GM19043 (cell line): ENCODE measurements at regions not wholly inside any gene's neighbourhood (a gene's known extent, or its start where the extent isn't known, plus 50 kb on each side); places are given as distances from the start of the nearest gene placed in this dataset.
"Not testable (repeated sequence)": the region's sequence is repeated elsewhere in the genome, so short reads cannot be mapped to it uniquely, and the experiment has no call there.

Source experiments
- ATAC-seq: cut with Tn5 transposase; IDR thresholded peaks from one replicate; pipeline ENCODE4 v1.9.1; 2021; ENCODE audit warnings: low read depth; ENCODE audit not compliant: unreplicated experiment

DNA sequence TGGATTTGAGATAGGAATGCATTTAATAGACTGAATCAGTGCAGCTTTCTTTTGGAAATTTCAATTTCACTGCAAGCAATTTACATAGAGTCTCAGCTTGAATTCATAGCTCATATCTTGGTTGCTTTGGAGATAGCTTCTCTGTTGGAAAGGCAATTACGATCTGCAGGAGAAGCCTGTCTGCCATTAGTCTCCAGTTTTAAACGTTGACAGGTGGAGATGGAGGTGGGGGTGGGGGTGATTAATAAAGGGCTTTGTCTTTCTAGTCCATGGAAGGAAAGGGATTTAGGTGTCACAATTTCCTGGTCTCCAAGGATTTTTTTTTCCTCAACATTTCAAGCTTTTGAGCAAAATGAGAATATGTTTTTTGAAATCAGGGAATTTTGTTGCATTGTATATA, 184.7 kb downstream of the CARTPT start:
- ATAC-seq: no peak

DNA sequence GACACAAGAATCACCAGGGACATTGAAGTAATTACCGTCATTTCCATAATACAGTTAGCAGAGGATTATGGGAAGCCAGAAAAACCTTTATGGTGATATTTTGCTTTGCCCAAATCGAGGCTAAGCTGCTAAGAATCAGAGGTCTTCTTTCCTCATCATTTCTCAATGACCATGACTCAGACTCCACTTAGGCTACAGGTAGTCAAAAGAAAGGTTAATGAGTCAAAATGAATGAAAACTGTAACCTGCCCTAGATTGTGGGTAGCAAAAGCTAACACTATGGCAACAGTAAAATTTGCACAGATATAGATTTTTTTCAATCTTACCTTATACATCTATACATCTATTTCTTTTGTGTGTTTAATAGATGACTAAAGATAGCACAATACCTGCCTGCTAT, 185.8 kb downstream of the CARTPT start:
- no peak for ATAC-seq

DNA sequence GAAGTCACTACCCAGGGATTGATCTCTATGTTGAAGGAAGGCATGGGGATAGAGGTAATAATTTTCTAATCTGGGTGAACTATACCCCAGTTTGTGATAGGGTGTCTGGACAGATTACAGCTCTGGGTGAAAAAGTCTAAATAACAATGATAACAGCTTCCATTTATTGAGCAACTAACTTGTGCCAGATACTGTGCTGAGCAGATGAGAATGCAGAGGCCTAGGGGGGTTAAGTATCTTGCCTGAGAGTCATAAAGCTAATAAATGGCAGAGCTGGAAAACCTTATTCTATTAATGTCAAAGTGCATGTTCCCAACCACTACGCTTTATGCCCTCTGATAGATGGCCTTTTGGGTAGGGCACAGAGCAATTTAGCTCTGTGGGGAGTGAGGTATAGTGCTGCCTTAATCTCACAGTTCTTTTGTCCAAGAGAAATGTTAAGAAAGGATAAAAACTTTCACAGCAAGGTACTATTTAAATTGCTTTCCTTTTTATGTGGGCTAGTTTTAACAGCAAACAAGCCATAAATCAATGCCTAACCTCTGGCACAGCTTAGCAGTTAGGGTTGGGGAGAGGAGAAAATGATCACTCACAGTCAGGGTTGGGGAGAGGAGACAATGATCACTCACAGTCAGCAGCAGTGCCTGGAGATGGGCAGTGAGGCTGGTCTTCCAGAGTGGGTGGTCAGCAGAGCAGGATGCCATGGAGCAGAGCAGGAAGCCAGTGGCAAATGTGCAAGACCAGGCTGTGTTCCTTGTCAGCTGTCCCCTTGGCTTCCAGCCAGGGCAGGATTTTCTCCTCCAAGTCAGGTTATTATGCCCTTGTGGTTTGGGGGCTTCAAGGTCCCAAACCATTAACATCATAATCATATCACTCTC, 187.0 kb downstream of the CARTPT start:
- no peak for ATAC-seq

DNA sequence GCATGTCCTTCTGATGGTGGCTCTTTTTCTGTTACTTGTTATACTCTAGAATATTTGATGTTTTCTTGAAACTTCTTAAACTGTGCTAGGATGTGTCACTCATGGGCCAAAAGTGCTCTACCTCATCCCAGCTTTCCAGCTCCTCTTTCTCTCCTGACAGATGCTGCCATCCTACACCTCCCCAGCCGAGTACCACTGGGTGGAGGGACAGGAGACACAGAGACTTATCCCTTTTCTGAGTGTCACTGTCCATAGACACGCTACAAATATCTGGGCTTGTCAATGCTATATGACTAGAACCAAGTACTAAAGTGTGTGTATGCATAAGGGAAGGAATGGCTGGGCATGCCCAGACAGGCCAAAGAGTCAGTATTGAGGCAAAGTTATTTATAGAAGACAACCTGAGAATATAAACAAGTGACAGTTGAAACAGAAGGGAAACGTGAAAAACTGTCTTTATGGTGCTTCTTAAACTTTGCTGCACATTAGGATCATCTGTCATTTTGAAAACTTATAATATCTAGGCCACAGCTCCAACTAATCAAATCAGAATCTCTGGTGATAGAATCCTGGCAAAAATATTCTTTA, 188.0 kb downstream of the CARTPT start:
- ATAC-seq: no peak

DNA sequence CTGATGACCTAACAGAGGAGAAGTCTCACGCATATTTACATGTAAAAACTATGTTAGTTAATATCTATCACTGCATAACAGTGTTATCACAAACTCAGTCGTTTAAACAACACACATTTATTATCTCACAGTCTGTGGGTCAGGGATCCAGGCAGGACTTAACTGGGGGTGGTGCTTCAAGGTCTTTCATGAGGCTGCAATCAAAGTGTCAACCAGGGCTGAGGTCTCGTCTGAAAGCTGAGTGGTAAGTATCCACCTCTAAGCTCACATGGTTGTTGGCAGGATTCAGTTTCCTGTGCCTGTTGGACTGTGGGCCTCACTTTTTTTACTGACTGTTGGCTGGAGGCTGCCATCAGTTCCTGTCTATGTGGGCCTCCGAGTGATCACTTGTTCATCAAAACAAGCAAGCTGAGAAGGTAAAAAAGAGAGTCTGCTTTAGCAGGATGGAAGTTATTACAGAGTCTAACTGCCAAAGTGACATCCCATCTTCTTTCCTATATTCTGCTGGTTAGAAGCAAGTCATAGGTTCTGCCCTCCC, 188.6 kb downstream of the CARTPT start:
- no peak for ATAC-seq

DNA sequence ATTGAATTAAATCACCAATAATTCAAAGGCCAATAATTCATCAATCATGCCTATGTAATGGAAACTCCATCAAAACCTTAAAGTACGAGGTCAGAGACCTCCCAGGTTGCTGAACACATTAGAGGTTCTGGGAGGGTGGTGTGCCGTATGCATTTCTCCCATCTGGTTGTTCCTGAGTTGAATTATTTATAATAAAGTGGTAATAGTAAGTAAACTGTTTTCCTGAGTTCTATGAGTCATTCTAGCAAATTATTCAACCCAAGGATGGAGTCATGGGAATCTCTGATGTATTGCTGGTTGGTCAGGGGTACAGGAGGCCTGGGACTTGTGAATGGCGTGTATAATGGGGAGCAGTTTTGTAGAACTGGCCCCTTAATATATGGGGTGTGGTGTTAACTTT, 191.7 kb downstream of the CARTPT start:
- no peak for ATAC-seq

DNA sequence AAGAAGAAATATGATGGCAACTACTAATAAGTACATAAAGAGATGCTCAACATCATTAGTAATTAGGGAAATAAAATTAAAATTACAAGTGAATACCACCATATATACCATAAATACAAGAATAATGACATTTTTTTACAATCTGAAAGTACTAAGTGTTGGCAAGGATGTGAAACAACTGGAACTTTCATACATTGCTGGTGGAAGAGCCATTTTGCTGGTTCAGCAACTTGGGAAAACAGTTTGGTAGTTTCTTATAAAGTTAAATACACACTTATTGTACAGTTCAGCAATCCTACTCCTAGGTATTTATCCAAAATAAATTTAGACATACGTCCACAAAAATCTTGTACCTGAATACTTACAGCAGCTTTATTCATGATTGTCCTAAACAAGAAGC, 192.9 kb downstream of the CARTPT start:
- no peak for ATAC-seq

DNA sequence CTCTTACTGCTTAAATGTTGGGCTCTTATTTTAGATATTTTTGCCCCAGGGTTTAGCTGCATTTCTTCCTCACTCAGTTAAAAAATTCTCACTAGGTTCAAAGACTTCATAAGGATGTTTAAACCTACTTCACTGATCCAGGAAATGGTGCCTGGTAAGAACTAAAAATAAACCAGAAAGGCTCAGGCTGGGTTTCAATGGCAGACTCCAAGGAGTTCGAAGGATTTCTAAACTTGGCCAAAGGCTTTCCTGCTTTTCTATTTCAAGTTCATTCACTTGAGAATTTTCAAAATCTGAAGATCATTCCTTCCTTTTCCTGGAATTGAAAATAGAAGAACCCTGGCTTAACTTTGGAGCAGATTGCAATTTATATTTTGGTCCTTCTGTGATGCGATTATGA, 193.0 kb upstream of the MAP1B start:
- no peak for ATAC-seq

DNA sequence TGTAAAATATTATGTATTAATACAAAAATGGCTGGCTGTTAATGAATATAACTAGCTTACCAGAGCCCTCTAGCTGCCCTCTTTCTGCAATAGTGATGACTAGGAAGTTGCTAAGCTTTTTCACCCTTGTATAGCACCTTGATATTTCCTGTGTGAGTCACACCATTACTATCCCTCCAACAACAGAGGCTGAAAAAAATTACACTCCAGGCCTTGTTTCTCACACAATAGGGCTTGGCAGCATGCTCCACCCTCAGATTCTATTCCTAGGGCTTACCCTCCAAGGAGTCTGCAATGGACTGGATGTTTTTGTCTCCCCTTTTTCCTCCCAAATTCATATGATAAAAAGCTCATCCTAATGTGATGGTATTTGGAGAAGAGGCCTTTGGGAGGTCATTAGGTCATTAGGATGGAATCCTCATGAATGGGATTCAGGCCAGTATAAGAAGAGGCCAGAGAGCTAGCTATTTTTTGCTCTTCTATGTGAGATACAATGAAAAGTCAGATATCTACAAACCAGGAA, 184.6 kb upstream of the MAP1B start:
- ATAC-seq: no peak

DNA sequence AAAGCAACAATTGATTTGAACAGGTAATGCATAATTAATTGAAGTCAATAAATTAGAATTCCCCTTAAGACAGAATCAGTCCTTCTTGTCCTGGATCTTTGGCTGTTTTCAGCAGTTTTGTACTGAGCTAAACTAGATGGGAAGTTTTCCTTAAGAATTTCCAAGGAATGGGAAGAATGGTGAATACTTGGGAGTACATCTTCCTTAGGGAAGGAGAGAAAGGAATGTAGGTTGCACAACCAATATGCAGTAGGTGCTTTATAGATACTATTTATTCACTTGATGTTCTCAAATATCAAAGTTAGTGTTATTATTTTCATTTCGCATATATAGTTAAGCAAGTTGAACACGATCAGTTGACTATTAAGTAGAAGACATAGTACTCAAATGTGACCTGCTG, 183.5 kb upstream of the MAP1B start:
- no peak for ATAC-seq

DNA sequence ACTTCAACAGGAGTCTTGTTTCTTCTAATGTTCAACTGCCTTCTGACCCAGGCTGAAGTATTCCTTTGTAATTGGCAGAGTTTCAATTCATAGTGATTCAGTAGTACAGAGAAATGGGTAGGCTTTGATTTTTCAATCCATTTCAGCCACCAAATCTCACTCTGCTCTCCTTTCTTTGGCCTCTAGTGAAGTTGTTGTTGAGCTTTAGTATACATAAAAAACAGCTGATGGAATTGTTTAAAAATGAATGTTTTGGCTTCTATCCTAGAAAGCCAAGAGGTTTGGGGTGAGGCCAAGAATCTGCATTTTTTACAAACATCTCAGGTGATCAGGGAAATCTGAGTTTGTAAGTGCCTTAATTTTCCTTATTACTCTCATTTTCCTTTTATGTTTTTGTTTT, 182.9 kb upstream of the MAP1B start:
- ATAC-seq: no peak

DNA sequence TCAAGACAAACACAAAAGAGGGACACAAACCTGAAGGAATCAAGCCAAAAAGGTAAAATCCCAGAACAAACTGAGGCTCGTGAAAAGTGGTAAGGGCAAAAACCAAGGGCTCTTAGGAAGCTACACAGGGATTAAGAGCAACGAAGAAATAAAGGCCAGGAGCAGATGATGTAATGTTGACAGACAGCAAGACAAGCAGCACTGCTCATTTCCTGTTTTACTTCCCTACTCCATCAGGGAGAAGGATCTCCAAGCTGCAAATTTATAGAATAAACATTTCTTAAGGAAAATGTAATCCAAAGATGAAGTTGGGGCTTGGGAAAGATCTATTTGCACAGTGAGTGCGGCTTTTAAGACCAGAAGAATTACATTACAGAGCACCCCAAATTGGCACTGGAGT, 182.3 kb upstream of the MAP1B start:
- ATAC-seq: no peak

DNA sequence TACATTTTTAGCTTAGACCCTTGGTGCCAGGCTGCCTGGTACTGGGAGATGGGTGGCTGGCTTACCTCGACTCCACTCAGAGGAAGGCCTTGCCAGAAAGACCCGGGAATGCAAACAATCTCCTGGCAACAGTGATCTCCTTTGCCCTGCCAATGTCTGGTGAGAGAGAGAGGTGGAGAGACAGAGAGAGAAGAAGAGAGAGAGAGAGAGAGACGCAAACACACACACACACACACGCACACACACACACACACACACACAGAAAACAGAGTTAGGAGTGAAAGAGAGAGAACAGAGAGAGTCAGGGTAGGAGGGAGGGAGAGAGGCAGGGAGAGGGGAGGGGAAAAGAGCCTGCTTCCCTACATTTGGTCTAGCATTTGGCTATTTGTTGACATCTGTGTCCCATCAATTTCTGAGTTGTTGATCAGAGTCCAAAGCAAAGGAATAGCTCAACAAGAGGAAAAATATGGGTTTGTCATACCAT, 181.6 kb upstream of the MAP1B start:
- ATAC-seq: no peak

DNA sequence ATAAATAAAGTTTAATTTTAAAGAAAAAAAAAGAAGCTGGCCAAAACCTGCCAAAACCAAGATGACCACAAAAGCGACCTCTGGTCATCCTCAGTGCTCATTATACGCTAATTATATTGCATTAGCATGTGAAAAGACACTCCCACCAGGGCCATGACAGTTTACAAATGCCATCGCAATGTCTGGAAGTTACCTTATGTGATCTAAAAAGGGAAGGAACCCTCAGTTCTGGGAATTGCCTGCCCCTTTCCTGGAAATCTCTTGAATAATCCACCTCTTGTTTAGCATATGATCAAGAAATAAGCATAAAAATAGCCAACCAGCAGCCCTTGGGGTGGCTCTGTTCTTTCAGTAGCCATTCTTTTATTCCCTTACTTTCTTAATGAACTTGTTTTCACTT, 178.3 kb upstream of the MAP1B start:
- ATAC-seq: no peak

DNA sequence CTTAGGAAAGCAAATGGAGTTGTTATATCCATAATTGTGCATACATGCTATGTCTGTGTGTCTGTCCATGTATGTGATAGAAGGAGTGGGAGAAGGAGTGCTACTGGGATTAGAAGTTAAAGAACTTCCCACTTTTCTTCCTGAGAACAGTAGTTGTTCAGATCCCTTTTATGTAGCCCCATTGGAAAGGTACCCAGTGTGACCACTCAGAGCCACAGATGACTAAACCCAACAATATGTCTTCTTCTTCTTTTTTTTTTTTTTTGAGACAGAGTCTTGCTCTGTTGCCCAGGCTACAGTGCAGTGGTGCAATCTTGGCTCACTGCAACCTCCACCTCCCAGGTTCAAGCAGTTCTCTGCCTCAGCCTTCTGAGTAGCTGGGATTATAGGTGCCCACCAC, 176.7 kb upstream of the MAP1B start:
- not testable (repeated sequence) for ATAC-seq

DNA sequence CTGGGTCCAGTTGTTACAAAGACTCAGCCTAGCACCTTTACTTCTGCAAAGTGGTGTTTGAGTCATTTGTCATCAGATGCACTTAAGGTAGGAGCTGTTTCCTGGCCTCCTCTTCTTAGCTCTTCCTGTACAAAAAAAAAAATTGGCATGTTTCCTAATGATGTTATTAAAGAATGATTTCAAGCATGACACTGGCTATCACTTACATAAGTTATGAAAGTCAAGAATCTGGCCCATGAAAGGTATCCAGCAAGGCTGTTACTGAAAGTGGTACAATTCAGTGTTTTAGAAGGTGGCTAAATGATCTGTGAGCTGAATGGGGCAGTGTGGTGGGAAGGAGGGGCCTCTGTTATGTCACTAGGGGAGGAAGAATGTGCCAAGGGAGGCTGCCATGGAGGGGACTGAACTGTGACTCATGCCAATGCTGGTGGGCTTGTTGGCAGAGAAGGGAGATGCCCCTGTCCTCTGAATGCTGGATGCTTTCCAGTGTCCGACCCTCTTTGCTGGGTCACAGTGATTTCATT, 175.1 kb upstream of the MAP1B start:
- ATAC-seq: no peak

DNA sequence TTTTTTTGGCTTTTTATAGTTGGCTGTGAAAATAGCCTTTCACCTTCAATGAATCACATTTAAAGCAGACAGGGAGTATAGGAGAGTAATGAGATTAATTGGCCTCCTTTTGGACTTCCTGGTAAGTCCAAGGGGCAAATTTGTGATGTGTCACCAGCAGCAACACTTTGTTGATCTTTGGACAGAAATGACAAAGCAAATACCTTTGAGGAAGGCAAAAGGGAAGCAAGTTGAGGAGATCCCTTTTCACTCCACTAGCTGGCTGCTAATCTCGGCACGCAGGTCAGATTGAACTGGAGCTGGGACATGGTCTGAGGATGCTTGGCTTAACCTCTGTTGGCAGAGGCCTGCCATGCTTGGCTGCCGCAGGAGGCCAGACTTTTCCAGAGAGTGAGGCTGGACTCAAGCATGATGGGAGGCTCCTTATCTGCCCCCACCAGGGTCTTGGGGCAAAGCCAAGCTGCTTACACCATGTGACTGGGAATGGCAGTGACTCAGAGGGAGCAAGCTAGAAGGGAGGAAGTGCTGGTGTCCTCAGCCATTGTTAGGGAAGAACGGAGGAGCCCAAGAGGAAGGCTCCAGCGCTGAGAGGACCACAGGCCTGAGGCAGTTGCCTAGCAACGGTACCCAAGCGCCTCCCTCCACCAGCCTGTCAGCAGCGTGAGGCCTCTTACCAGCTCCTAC, 174.5 kb upstream of the MAP1B start:
- ATAC-seq: no peak

DNA sequence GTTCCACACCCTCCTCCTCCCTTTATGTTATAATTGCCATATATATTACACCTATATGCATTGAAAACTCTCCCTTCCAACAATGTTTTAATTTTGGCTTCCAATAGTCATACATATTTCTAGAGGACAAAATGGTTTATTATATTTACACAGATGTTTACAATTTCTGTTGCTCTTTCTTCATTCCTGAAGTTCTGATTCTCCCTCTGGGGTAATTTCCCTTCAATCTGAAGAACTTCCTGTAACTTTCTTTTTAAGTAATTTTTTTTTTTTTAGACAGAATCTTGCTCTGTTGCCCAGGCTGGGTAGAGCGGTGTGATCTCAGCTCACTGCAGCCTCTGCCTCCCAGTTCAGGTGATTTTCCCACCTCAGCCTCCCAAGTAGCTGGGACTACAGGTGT, 173.0 kb upstream of the MAP1B start:
- ATAC-seq: no peak

DNA sequence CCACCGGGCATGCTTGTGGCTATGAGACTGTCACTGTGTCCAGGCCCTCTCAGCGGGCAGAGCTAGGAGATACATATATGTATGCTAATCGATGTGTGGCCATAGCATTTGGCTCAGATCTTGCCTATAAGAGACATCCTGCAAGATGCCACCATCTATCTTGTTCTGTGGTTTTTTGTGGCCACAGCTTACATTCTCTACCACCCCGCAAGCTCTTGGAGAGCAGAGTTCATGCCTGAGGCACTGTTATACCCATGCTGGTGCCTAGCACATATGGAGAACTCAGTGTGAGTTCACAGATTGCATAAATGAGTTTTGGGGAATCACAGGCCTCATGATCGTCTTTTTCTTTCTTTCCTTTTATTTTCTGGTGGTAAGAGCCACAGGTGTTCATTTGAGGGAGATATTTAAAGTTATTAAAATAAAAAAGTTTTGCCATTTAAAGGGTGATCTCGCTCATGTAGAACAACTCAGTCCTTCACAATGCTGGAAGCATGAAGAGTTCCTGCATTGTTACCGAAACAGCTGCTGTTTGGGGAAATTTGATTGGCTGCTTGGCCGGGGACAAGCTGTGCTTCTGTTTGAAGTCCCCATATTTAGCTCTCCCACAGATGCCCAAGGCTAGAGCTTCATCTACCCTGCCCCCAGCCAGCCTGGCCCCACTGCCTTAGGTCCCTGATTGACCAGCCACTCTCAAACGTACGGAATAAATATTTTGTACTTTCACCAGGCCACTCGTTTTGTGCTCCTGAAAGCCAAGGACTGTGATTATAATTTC, 169.2 kb upstream of the MAP1B start:
- no peak for ATAC-seq

DNA sequence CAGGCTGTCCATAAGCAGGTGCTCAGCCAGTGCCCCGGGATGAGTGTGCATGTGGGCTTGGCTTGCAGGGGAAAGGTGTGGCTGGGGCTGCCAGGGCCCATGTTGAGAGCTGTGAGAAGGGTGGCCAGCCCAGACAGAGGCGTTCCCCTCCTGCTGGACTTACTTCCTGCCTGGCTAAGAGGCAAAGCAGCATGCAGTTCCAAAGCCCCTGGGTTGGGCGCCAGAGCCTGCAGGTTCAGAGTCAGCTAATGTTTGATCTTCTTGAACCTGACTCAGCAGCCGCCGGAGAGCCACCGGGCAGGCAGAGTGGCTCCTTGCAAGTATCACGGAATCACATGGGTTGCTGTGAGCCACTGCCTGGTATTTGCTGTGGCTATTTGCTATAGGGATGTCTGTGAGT, 168.4 kb upstream of the MAP1B start:
- no peak for ATAC-seq
